SK-N-MC (cell line): ENCODE measurements at regions not wholly inside any gene's neighbourhood (a gene's known extent, or its start where the extent isn't known, plus 50 kb on each side); places are given as distances from the start of the nearest gene placed in this dataset.

Experiments
- EZH2 ChIP-seq: fragments of 200-600 bp; sonication (generic); IDR thresholded peaks from one replicate; pipeline ENCODE4 v1.6.1; 2017; ENCODE audit warnings: antibody characterized with exemption
- FOXP2 ChIP-seq: optimal IDR thresholded peaks from 2 replicates; pipeline ENCODE3; 2011; ENCODE audit warnings: mild to moderate bottlenecking, moderate library complexity; ENCODE audit not compliant: insufficient read depth; ENCODE audit errors: extremely low read length, control extremely low read depth
- POLR2AphosphoS5 ChIP-seq: IDR thresholded peaks from 2 replicates; pipeline ENCODE4 v1.6.1; 2012; ENCODE audit warnings: mild to moderate bottlenecking, low read depth, low read length, borderline replicate concordance

DNA sequence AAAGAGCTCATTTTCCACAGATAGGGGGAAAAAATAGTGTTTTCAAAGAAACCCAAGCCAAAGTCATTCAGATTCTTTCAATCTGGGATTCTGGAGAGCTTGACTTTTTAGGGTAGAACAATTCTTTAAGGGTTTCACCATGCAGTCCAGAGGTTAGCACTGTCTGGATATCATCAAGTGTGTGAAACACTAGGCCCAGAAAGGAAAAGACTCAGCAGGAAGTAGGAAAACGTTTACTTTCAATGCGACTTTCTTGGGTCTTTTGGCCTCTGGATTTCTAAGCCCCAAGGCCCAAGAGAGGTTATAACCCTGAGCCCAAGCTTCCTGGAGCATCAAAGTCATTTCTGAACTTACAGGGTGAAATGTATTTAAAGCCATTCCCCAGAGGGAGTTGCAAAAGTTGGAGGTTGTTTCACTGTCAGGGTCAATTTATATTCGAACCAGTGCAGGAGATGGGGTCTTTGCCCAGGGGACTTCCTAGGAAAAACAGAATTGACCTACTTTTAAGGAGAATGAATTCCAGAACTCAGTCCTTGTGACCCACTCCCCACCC, 158.0 kb downstream of the C7orf25 start:
- TF ChIP-seq POLR2AphosphoS5 (no peak), EZH2 (no peak), FOXP2 (no peak)
